HL-60/S4 treated with phorbol 12-myristate 13-acetate at 8.2 ng/mL for 4 days and 3 days (cell line): ENCODE measurements at regions not wholly inside any gene's neighbourhood (a gene's known extent, or its start where the extent isn't known, plus 50 kb on each side); places are given as distances from the start of the nearest gene placed in this dataset.
"Not testable (repeated sequence)": the region's sequence is repeated elsewhere in the genome, so short reads cannot be mapped to it uniquely, and the experiment has no call there.

Experiments used
- in situ Hi-C: fragments of 300-500 bp; cut with MboI; formaldehyde crosslinking; loops from 2 replicates; pipeline ENCODE4 v1.15.0; 2022; ENCODE audit warnings: low sequenced_read_pairs

GRCh38 chr17:77288115-77288619 lies 147.4 kb downstream of the SEC14L1 start:
- in situ Hi-C loops = no loop called here

GRCh38 chr17:77290759-77291558 lies 150.2 kb downstream of the SEC14L1 start:
- in situ Hi-C loops = not testable (repeated sequence)

GRCh38 chr17:77291591-77292386 lies 151.0 kb downstream of the SEC14L1 start:
- in situ Hi-C loops = no loop called here

- in situ Hi-C loops = no loop called here
Observed at GRCh38 chr17:77294761-77295160, 154.0 kb downstream of the SEC14L1 start.

- in situ Hi-C loops = no loop called here
Observed at GRCh38 chr17:77295241-77295853, 154.6 kb downstream of the SEC14L1 start.

GRCh38 chr17:77296769-77297409 lies 156.1 kb downstream of the SEC14L1 start:
- in situ Hi-C loops = no loop called here

- in situ Hi-C loops = no loop called here
Observed at GRCh38 chr17:77297693-77298666, 157.2 kb downstream of the SEC14L1 start.

- in situ Hi-C loops = no loop called here
Observed at GRCh38 chr17:77298811-77299210, 158.0 kb downstream of the SEC14L1 start.

GRCh38 chr17:77299256-77300015 lies 158.7 kb downstream of the SEC14L1 start:
- in situ Hi-C loops = no loop called here

GRCh38 chr17:77300016-77300686 lies 159.4 kb downstream of the SEC14L1 start:
- in situ Hi-C loops = no loop called here

- in situ Hi-C loops = no loop called here
Observed at GRCh38 chr17:77301694-77302266, 161.0 kb downstream of the SEC14L1 start.

- in situ Hi-C loops = no loop called here
Observed at GRCh38 chr17:77302682-77303081, 161.9 kb downstream of the SEC14L1 start.

GRCh38 chr17:77303620-77304019 lies 162.9 kb downstream of the SEC14L1 start:
- in situ Hi-C loops = no loop called here

GRCh38 chr17:77304051-77304745 lies 163.4 kb downstream of the SEC14L1 start:
- in situ Hi-C loops = no loop called here

GRCh38 chr17:77304746-77305473 lies 164.1 kb downstream of the SEC14L1 start:
- in situ Hi-C loops = no loop called here

- in situ Hi-C loops = no loop called here
Observed at GRCh38 chr17:77306048-77306789, 165.4 kb downstream of the SEC14L1 start.
